HEK293 (cell line): ENCODE measurements at regions not wholly inside any gene's neighbourhood (a gene's known extent, or its start where the extent isn't known, plus 50 kb on each side); places are given as distances from the start of the nearest gene placed in this dataset.

Source experiments
- GLI2 ChIP-seq: fragments of 450-650 bp; formaldehyde crosslinking; IDR thresholded peaks from 2 replicates; pipeline ENCODE4; 2017; ENCODE audit warnings: missing biosample characterization, missing genetic modification characterization, low read depth, borderline replicate concordance
- KLF16 ChIP-seq: fragments of 450-650 bp; formaldehyde crosslinking; IDR thresholded peaks from 2 replicates; pipeline ENCODE4 v1.5.1; 2017; ENCODE audit warnings: missing biosample characterization, missing genetic modification characterization
- MYNN ChIP-seq: fragments of 450-650 bp; formaldehyde crosslinking; IDR thresholded peaks from 2 replicates; pipeline ENCODE4 v1.5.1; 2016; ENCODE audit warnings: missing biosample characterization, missing genetic modification characterization, borderline replicate concordance
- SP2 ChIP-seq: fragments of 450-650 bp; formaldehyde crosslinking; IDR thresholded peaks from 2 replicates; pipeline ENCODE4 v1.5.1; 2016; ENCODE audit warnings: missing biosample characterization, missing genetic modification characterization
- ZNF175 ChIP-seq: fragments of 450-650 bp; formaldehyde crosslinking; IDR thresholded peaks from 2 replicates; pipeline ENCODE4 v1.5.1; 2016; ENCODE audit warnings: missing biosample characterization, missing genetic modification characterization
- ZNF394 ChIP-seq: fragments of 450-650 bp; formaldehyde crosslinking; IDR thresholded peaks from 2 replicates; pipeline ENCODE4 v1.5.1; 2016; ENCODE audit warnings: missing biosample characterization, missing genetic modification characterization, mild to moderate bottlenecking, moderate library complexity, borderline replicate concordance
- ZNF404 ChIP-seq: fragments of 450-650 bp; formaldehyde crosslinking; IDR thresholded peaks from 2 replicates; pipeline ENCODE4 v1.5.1; 2017; ENCODE audit warnings: missing biosample characterization, missing genetic modification characterization
- ZNF660 ChIP-seq: fragments of 450-650 bp; IDR thresholded peaks from 2 replicates; pipeline ENCODE4 v1.5.1; 2018; ENCODE audit warnings: missing biosample characterization, mild to moderate bottlenecking, missing genetic modification characterization
- ZSCAN16 ChIP-seq: fragments of 450-650 bp; formaldehyde crosslinking; IDR thresholded peaks from 2 replicates; pipeline ENCODE4 v1.5.1; 2016; ENCODE audit warnings: missing biosample characterization, missing genetic modification characterization
- TF ChIP-seq, protein P1 (sequence below): fragments of 450-650 bp; formaldehyde crosslinking; IDR thresholded peaks from 2 replicates; pipeline ENCODE4 v1.5.1; 2016; ENCODE audit warnings: missing biosample characterization, missing genetic modification characterization
- TF ChIP-seq, protein P2 (sequence below): fragments of 450-650 bp; formaldehyde crosslinking; IDR thresholded peaks from 2 replicates; pipeline ENCODE4 v1.5.1; 2016; ENCODE audit warnings: missing biosample characterization, missing genetic modification characterization
- TF ChIP-seq, protein P3 (sequence below): fragments of 450-650 bp; formaldehyde crosslinking; conservative IDR thresholded peaks from 2 replicates; pipeline ENCODE4 v1.5.1; 2016; ENCODE audit warnings: low read depth, missing biosample characterization, missing genetic modification characterization

DNA sequence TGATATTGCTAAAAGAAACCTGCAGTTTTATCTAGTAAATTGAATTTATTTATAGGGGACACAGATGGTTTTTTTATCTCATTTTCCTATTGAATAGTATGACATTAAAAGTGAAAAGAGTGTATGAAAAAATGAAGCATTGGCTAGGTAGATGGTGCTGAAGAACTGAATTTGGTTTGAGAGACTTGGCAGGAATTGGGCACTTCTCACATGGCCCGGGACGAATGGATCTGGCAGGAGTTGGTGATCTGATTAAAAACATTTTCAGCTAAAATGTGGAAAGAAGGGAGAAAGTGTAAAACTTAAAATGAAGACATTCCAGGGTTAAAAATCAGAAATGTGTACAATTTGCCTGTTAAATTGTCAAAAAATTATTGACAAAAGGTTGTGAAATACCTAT, 1088.5 kb upstream of the PABPC4L start:
- TF ChIP-seq SP2 (no peak), ZNF175 (no peak), ZNF404 (tag by site-specific recombination) (no peak), ZNF394 (tag by site-specific recombination) (no peak), MYNN (tag by site-specific recombination) (no peak), GLI2 (no peak), KLF16 (tag by site-specific recombination) (no peak), ZNF660 (tag by site-specific recombination) (no peak), ZSCAN16 (tag by site-specific recombination) (no peak)
- TF ChIP-seq, protein P1, sequence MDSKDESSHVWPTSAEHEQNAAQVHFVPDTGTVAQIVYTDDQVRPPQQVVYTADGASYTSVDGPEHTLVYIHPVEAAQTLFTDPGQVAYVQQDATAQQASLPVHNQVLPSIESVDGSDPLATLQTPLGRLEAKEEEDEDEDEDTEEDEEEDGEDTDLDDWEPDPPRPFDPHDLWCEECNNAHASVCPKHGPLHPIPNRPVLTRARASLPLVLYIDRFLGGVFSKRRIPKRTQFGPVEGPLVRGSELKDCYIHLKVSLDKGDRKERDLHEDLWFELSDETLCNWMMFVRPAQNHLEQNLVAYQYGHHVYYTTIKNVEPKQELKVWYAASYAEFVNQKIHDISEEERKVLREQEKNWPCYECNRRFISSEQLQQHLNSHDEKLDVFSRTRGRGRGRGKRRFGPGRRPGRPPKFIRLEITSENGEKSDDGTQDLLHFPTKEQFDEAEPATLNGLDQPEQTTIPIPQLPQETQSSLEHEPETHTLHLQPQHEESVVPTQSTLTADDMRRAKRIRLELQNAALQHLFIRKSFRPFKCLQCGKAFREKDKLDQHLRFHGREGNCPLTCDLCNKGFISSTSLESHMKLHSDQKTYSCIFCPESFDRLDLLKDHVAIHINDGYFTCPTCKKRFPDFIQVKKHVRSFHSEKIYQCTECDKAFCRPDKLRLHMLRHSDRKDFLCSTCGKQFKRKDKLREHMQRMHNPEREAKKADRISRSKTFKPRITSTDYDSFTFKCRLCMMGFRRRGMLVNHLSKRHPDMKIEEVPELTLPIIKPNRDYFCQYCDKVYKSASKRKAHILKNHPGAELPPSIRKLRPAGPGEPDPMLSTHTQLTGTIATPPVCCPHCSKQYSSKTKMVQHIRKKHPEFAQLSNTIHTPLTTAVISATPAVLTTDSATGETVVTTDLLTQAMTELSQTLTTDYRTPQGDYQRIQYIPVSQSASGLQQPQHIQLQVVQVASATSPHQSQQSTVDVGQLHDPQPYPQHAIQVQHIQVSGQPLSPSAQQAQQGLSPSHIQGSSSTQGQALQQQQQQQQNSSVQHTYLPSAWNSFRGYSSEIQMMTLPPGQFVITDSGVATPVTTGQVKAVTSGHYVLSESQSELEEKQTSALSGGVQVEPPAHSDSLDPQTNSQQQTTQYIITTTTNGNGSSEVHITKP (tag by site-specific recombination), result no peak
- TF ChIP-seq, protein P2, sequence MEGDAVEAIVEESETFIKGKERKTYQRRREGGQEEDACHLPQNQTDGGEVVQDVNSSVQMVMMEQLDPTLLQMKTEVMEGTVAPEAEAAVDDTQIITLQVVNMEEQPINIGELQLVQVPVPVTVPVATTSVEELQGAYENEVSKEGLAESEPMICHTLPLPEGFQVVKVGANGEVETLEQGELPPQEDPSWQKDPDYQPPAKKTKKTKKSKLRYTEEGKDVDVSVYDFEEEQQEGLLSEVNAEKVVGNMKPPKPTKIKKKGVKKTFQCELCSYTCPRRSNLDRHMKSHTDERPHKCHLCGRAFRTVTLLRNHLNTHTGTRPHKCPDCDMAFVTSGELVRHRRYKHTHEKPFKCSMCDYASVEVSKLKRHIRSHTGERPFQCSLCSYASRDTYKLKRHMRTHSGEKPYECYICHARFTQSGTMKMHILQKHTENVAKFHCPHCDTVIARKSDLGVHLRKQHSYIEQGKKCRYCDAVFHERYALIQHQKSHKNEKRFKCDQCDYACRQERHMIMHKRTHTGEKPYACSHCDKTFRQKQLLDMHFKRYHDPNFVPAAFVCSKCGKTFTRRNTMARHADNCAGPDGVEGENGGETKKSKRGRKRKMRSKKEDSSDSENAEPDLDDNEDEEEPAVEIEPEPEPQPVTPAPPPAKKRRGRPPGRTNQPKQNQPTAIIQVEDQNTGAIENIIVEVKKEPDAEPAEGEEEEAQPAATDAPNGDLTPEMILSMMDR (tag by site-specific recombination), result no peak
- TF ChIP-seq, protein P3, sequence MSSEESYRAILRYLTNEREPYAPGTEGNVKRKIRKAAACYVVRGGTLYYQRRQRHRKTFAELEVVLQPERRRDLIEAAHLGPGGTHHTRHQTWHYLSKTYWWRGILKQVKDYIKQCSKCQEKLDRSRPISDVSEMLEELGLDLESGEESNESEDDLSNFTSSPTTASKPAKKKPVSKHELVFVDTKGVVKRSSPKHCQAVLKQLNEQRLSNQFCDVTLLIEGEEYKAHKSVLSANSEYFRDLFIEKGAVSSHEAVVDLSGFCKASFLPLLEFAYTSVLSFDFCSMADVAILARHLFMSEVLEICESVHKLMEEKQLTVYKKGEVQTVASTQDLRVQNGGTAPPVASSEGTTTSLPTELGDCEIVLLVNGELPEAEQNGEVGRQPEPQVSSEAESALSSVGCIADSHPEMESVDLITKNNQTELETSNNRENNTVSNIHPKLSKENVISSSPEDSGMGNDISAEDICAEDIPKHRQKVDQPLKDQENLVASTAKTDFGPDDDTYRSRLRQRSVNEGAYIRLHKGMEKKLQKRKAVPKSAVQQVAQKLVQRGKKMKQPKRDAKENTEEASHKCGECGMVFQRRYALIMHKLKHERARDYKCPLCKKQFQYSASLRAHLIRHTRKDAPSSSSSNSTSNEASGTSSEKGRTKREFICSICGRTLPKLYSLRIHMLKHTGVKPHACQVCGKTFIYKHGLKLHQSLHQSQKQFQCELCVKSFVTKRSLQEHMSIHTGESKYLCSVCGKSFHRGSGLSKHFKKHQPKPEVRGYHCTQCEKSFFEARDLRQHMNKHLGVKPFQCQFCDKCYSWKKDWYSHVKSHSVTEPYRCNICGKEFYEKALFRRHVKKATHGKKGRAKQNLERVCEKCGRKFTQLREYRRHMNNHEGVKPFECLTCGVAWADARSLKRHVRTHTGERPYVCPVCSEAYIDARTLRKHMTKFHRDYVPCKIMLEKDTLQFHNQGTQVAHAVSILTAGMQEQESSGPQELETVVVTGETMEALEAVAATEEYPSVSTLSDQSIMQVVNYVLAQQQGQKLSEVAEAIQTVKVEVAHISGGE (tag by site-specific recombination), result no peak
